ENCODE measurements at regions not wholly inside any gene's neighbourhood (a gene's known extent, or its start where the extent isn't known, plus 50 kb on each side); places are given as distances from the start of the nearest gene placed in this dataset.

DNA sequence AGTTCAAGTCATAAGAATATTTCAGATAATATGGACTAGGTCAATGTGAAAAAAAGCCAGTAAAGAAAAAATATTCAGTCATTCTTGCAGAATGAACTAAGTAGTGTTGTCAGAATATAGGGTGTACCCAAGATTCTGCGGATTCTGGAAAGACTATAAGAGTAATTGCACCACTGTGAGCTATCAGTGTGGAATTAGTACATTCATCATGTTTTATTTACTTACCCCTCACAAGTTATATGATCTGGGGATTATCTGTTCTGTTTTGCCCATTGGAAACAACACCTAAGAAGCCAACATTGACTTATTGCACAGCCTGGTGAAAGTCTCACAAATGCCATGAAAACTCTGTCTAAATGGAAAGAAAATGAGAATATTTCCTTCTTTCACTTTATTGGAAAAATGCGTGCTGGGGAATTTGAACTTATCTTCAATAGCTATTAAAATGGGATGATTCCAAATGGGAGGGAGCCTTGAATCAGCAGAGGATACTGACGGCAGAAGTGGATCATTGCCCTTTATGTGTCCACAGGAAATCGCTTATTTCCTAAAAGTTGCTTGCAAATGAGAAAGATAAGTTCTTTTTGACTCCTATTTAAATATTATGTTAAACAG lies 563.3 kb upstream of the POM121L12 start:
- TF ChIP-seq, protein P1, sequence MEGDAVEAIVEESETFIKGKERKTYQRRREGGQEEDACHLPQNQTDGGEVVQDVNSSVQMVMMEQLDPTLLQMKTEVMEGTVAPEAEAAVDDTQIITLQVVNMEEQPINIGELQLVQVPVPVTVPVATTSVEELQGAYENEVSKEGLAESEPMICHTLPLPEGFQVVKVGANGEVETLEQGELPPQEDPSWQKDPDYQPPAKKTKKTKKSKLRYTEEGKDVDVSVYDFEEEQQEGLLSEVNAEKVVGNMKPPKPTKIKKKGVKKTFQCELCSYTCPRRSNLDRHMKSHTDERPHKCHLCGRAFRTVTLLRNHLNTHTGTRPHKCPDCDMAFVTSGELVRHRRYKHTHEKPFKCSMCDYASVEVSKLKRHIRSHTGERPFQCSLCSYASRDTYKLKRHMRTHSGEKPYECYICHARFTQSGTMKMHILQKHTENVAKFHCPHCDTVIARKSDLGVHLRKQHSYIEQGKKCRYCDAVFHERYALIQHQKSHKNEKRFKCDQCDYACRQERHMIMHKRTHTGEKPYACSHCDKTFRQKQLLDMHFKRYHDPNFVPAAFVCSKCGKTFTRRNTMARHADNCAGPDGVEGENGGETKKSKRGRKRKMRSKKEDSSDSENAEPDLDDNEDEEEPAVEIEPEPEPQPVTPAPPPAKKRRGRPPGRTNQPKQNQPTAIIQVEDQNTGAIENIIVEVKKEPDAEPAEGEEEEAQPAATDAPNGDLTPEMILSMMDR (IDR thresholded peaks at IDR 0.05): no peak
- TF ChIP-seq POLR2A (IDR thresholded peaks at IDR 0.05): no peak
- no peak for TF ChIP-seq EP300 (IDR thresholded peaks at IDR 0.05; ENCODE audit: low read depth)
